CD14-positive monocyte (primary cell): ENCODE measurements at regions not wholly inside any gene's neighbourhood (a gene's known extent, or its start where the extent isn't known, plus 50 kb on each side); places are given as distances from the start of the nearest gene placed in this dataset.

ENCODE experiments used
- DNase-seq, 3 donors: peaks; one replicate each; pipeline ENCODE4 v3.0.0-alpha.2; 2011 to 2022
- H2AFZ ChIP-seq: 2 replicates; pipeline ENCODE4 v1.6.0; 2012; ENCODE audit warnings: mild to moderate bottlenecking, low read depth, low read length, inconsistent platforms; ENCODE audit not compliant: insufficient read depth, poor library complexity, severe bottlenecking
- H3K27ac ChIP-seq, 2 donors: 1 replicate in 1 of 2; 2 replicates in 1 of 2; pipeline ENCODE4 v1.5.1; 2012 to 2013; ENCODE audit warnings: low read length in 2 of 2, control low read depth in 1 of 2, inconsistent platforms in 1 of 2, low read depth in 1 of 2, mild to moderate bottlenecking in 1 of 2
- H3K27me3 ChIP-seq, 2 donors: one replicate each; pipeline versions ENCODE4 v1.6.0 to v1.6.1; 2011 to 2013; ENCODE audit warnings: low read length in 2 of 2; ENCODE audit not compliant: control insufficient read depth in 2 of 2, insufficient read depth in 2 of 2
- H3K36me3 ChIP-seq, 2 donors: replicated peaks in 1 of 2; 1 replicate in 1 of 2; 2 replicates in 1 of 2; pipeline versions ENCODE4 v1.5.1 to v1.6.1; 2012 to 2013; ENCODE audit warnings: low read length in 2 of 2, control low read depth in 1 of 2, inconsistent platforms in 1 of 2, mild to moderate bottlenecking in 1 of 2; ENCODE audit not compliant: insufficient read depth in 2 of 2, control insufficient read depth in 1 of 2
- H3K4me1 ChIP-seq, 2 donors: 1 replicate in 1 of 2; 2 replicates in 1 of 2; pipeline versions ENCODE4 v1.5.1 to v1.6.1; 2012 to 2013; ENCODE audit warnings: low read length in 2 of 2, control low read depth in 1 of 2, inconsistent platforms in 1 of 2, mild to moderate bottlenecking in 1 of 2, moderate library complexity in 1 of 2; ENCODE audit not compliant: insufficient read depth in 2 of 2, control insufficient read depth in 1 of 2
- H3K4me2 ChIP-seq: replicated peaks from 2 replicates; pipeline ENCODE3; 2012; ENCODE audit warnings: low read length, moderate library complexity, mild to moderate bottlenecking; ENCODE audit not compliant: poor library complexity, severe bottlenecking; ENCODE audit errors: extremely low read depth
- H3K4me3 ChIP-seq, 3 experiments: fragments of 200-600 bp in 1 of 3; sonication (generic) in 1 of 3; replicated peaks in 1 of 3; 1 replicate in 2 of 3; 2 replicates in 1 of 3; pipeline ENCODE4 v1.5.1; 2011 to 2013; ENCODE audit warnings: low read length in 3 of 3, mild to moderate bottlenecking in 3 of 3, control low read depth in 2 of 3, low read depth in 2 of 3, inconsistent platforms in 1 of 3, moderate library complexity in 1 of 3
- H3K79me2 ChIP-seq: 2 replicates; pipeline ENCODE4 v1.6.0; 2012; ENCODE audit warnings: mild to moderate bottlenecking, control low read depth, inconsistent platforms, low read length, moderate library complexity; ENCODE audit not compliant: insufficient read depth
- H3K9ac ChIP-seq: 2 replicates; pipeline ENCODE4 v1.6.0; 2017; ENCODE audit warnings: low read length, mild to moderate bottlenecking; ENCODE audit not compliant: insufficient read depth, poor library complexity, severe bottlenecking
- H3K9me3 ChIP-seq, 2 donors: replicated peaks in 1 of 2; 1 replicate in 1 of 2; 2 replicates in 1 of 2; pipeline versions ENCODE4 v1.5.1 to v1.6.1; 2012 to 2013; ENCODE audit warnings: low read length in 2 of 2, control low read depth in 1 of 2; ENCODE audit not compliant: control insufficient read depth in 1 of 2, insufficient read depth in 1 of 2
- H4K20me1 ChIP-seq: 2 replicates; pipeline ENCODE4 v1.6.0; 2012; ENCODE audit warnings: mild to moderate bottlenecking, low read length, control low read depth, moderate library complexity; ENCODE audit not compliant: insufficient read depth
- H3K27ac Mint-ChIP-seq, 7 donors: one replicate each; pipeline ENCODE4 v1.8.0; 2020; ENCODE audit warnings: mild to moderate bottlenecking in 7 of 7, mixed read lengths in 7 of 7, moderate library complexity in 6 of 7, inconsistent platforms in 2 of 7
- H3K27me3 Mint-ChIP-seq, 3 donors: one replicate each; pipeline ENCODE4 v1.8.0; 2021 to 2022; ENCODE audit warnings: low read depth in 3 of 3, mild to moderate bottlenecking in 3 of 3, mixed read lengths in 3 of 3, moderate library complexity in 3 of 3, inconsistent platforms in 1 of 3
- H3K36me3 Mint-ChIP-seq, 2 donors: one replicate each; pipeline ENCODE4 v1.8.0; 2020; ENCODE audit warnings: mixed read lengths in 2 of 2, inconsistent platforms in 1 of 2, mild to moderate bottlenecking in 1 of 2
- H3K4me1 Mint-ChIP-seq: one replicate; pipeline ENCODE4 v1.8.0; 2020; ENCODE audit warnings: mild to moderate bottlenecking, mixed read lengths
- H3K4me3 Mint-ChIP-seq, 2 donors: one replicate each; pipeline ENCODE4 v1.8.0; 2020; ENCODE audit warnings: mild to moderate bottlenecking in 2 of 2, mixed read lengths in 2 of 2, moderate library complexity in 1 of 2
- H3K9me3 Mint-ChIP-seq, 7 donors: one replicate each; pipeline ENCODE4 v1.8.0; 2020 to 2022; ENCODE audit warnings: mixed read lengths in 7 of 7, mild to moderate bottlenecking in 6 of 7, moderate library complexity in 6 of 7, inconsistent platforms in 2 of 7
- WGBS: methylation state at CpG from one replicate; pipeline ENCODE4 v1.1.5; 2013; ENCODE audit warnings: missing lambda C conversion rate; ENCODE audit not compliant: insufficient coverage; 5-methylcytosine and 5-hydroxymethylcytosine counted together
- intact Hi-C, 2 donors: fragments of 100-400 bp; cut with micrococcal nuclease; formaldehyde crosslinking; loops; one replicate each; pipeline versions ENCODE4 v1.15.0 to v1.15.1; 2023
- TF ChIP-seq, protein P1 (sequence below): fragments of 200-600 bp; IDR thresholded peaks from one replicate; pipeline ENCODE4 v1.8.0; 2022; ENCODE audit warnings: antibody characterized with exemption, mild to moderate bottlenecking

DNA sequence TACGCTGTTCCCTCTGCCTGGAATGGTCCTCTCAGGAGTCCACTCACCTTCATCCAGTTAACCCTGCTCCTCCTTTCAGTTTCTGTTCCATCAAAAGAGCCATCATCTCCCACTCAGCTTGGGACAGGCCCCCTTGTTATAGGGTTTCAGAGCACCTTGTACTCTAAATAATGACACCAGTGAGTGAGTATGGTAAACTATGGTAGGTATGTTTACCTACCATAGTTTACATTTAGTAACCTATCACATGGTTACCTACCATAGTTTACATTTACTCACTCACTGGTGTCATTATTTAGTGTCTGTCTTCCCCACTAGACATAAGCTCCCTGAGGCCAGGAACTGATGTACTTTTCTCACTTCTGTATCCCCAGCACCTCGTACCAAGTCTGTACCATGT lies 130.2 kb upstream of the SESN3 start:
- peak overlapping the region in 1 of 3 experiments; percentile 34 for H3K4me3 ChIP-seq
- 80% methylated on average over 1 of the region's 2 CpGs for WGBS
- no peaks in the 10 kb centered on the region for H3K36me3 ChIP-seq
- H3K27ac Mint-ChIP-seq: peak overlapping the region; percentile 37 to 89 (median 84)
- TF ChIP-seq, protein P1, sequence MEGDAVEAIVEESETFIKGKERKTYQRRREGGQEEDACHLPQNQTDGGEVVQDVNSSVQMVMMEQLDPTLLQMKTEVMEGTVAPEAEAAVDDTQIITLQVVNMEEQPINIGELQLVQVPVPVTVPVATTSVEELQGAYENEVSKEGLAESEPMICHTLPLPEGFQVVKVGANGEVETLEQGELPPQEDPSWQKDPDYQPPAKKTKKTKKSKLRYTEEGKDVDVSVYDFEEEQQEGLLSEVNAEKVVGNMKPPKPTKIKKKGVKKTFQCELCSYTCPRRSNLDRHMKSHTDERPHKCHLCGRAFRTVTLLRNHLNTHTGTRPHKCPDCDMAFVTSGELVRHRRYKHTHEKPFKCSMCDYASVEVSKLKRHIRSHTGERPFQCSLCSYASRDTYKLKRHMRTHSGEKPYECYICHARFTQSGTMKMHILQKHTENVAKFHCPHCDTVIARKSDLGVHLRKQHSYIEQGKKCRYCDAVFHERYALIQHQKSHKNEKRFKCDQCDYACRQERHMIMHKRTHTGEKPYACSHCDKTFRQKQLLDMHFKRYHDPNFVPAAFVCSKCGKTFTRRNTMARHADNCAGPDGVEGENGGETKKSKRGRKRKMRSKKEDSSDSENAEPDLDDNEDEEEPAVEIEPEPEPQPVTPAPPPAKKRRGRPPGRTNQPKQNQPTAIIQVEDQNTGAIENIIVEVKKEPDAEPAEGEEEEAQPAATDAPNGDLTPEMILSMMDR: no peak
- H3K27me3 Mint-ChIP-seq: peaks cover 0 to 3% (median 1%) of the 10 kb centered on the region in 3 donors
- no peaks in the 10 kb centered on the region for H3K79me2 ChIP-seq
- H3K9me3 ChIP-seq: no peaks in the 10 kb centered on the region
- H3K36me3 Mint-ChIP-seq: no peaks in the 10 kb centered on the region
- H3K4me2 ChIP-seq: peak overlapping the region; percentile 38
- no peaks in the 10 kb centered on the region for H4K20me1 ChIP-seq
- intact Hi-C loops: loop anchor here (10.0 kb wide), 3 partner anchors 66 to 126 kb away; partner anchors contain the start of gene SESN3 (in 1 of the 2)
- no peak overlapping the region for H2AFZ ChIP-seq
- H3K4me3 Mint-ChIP-seq: peak overlapping the region in 1 of 2 donors; percentile 30
- H3K27ac ChIP-seq: peak overlapping the region; percentile 16 to 34
- H3K4me1 ChIP-seq: peaks cover 79 to 83% of the 10 kb centered on the region in 2 donors
- no peak overlapping the region for H3K9ac ChIP-seq
- H3K27me3 ChIP-seq: no peaks in the 10 kb centered on the region
- H3K9me3 Mint-ChIP-seq: no peaks in the 10 kb centered on the region
- DNase-seq: no peak
- H3K4me1 Mint-ChIP-seq: peaks cover 78% of the 10 kb centered on the region

DNA sequence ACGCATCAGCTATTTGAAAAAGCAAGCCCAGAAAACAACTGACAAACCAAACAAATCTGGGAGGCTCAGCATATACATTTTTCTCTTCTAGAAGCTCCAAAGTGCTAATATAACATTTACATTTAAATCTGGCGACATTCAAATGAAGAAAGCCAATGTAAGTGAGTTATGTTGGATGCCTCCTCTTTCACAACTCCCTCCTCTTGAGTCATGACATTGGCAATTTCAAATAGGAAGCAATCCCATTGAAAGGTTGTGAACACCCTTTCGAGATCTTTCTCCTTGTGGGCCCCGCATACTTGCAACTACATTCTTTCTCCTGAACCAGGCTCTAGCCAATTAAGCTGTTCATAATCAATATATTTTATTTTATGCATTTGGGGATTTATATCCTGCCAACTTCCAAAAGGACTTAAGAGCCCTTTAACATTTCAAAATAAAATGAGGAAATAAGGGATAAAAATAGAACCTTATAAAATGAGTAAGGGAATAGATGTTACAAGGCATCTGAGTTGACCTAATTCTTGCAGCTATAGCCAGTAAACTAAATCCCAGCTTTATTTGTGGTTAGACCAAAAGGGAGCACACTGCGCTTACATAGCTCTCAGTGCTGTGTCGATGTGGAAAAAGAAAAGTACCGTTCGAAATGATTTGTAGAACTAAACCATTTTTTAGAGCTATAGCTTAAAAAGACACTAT lies 129.5 kb upstream of the SESN3 start:
- Histone ChIP-seq H3K9me3 (no peaks in the 10 kb centered on the region), H3K27me3 (no peaks in the 10 kb centered on the region), H3K36me3 (no peaks in the 10 kb centered on the region), H2AFZ (no peak overlapping the region), H3K79me2 (no peaks in the 10 kb centered on the region), H4K20me1 (no peaks in the 10 kb centered on the region), H3K4me3 (peak overlapping the region in 1 of 3 experiments; percentile 34), H3K4me2 (peak overlapping the region; percentile 38), H3K4me1 (peaks cover 73 to 76% of the 10 kb centered on the region in 2 donors), H3K9ac (no peak overlapping the region), H3K27ac (peak overlapping the region; percentile 16 to 34)
- TF ChIP-seq, protein P1: no peak
- 38% methylated on average over 2 of the region's 8 CpGs for WGBS
- Mint-ChIP-seq H3K36me3 (no peaks in the 10 kb centered on the region), H3K4me3 (peak overlapping the region in 1 of 2 donors; percentile 59), H3K4me1 (peaks cover 73% of the 10 kb centered on the region), H3K27ac (peak overlapping the region; percentile 51 to 89 (median 84)), H3K9me3 (no peaks in the 10 kb centered on the region), H3K27me3 (peaks cover 0 to 3% (median 1%) of the 10 kb centered on the region in 3 donors)
- peak; percentile 53 to 74 (median 71) for DNase-seq
- intact Hi-C loops: loop anchor here (10.0 kb wide), 3 partner anchors 66 to 126 kb away; partner anchors contain the start of gene SESN3 (in 1 of the 2)
